OCI-LY1 (cell line): ENCODE measurements at regions not wholly inside any gene's neighbourhood (a gene's known extent, or its start where the extent isn't known, plus 50 kb on each side); places are given as distances from the start of the nearest gene placed in this dataset.

Experiments
- H2AFZ ChIP-seq: fragments of 200-600 bp; sonication (generic), shearing (Covaris generic); 2 replicates; pipeline ENCODE4 v1.6.0; 2014; ENCODE audit warnings: antibody characterized with exemption, mild to moderate bottlenecking, low read length
- H3F3A ChIP-seq: fragments of 200-600 bp; sonication (generic), shearing (Covaris generic); 2 replicates; pipeline ENCODE4 v1.6.0; 2014; ENCODE audit warnings: mild to moderate bottlenecking, antibody characterized with exemption, low read length, moderate library complexity; ENCODE audit not compliant: insufficient read depth
- H3K27ac ChIP-seq: fragments of 200-600 bp; sonication (generic); 2 replicates; pipeline ENCODE4 v1.5.1; 2014; ENCODE audit warnings: low read length, mixed run types, mild to moderate bottlenecking, low read depth; ENCODE audit not compliant: poor library complexity, severe bottlenecking
- H3K27me3 ChIP-seq: fragments of 200-600 bp; sonication (generic); 2 replicates; pipeline ENCODE4 v1.6.0; 2014; ENCODE audit warnings: antibody characterized with exemption, mild to moderate bottlenecking, low read length, moderate library complexity; ENCODE audit not compliant: insufficient read depth
- H3K36me3 ChIP-seq: fragments of 200-600 bp; sonication (generic); 2 replicates; pipeline ENCODE4 v1.6.1; 2014; ENCODE audit warnings: mild to moderate bottlenecking, antibody characterized with exemption, low read length, moderate library complexity, mixed read lengths; ENCODE audit not compliant: insufficient read depth
- H3K4me1 ChIP-seq: fragments of 200-600 bp; sonication (generic); 2 replicates; pipeline ENCODE4 v1.5.1; 2014; ENCODE audit warnings: mild to moderate bottlenecking, low read length, moderate library complexity; ENCODE audit not compliant: insufficient read depth, severe bottlenecking
- H3K4me2 ChIP-seq: fragments of 200-600 bp; sonication (generic), shearing (Covaris generic); 2 replicates; pipeline ENCODE4 v1.6.1; 2014; ENCODE audit warnings: low read length
- H3K4me3 ChIP-seq: fragments of 200-600 bp; sonication (generic); 2 replicates; pipeline ENCODE4 v1.5.1; 2014; ENCODE audit warnings: low read length, low read depth, mild to moderate bottlenecking, mixed read lengths; ENCODE audit not compliant: poor library complexity, severe bottlenecking
- H3K79me2 ChIP-seq: fragments of 200-600 bp; shearing (Covaris generic); 2 replicates; pipeline ENCODE4 v1.6.1; 2016; ENCODE audit warnings: mixed run types, low read length, mixed read lengths; ENCODE audit not compliant: insufficient read depth
- H3K9ac ChIP-seq: fragments of 200-600 bp; sonication (generic), shearing (Covaris generic); 2 replicates; pipeline ENCODE4 v1.6.1; 2014; ENCODE audit warnings: mild to moderate bottlenecking, low read length, mixed read lengths
- H3K9me2 ChIP-seq: fragments of 200-600 bp; sonication (generic), shearing (Covaris generic); 2 replicates; pipeline ENCODE4 v1.6.1; 2014; ENCODE audit warnings: low read depth, mild to moderate bottlenecking, low read length, mixed read lengths
- H3K9me3 ChIP-seq: fragments of 200-600 bp; shearing (Covaris generic); 2 replicates; pipeline ENCODE4 v1.6.1; 2014; ENCODE audit warnings: low read length, mixed read lengths
- H4K20me1 ChIP-seq: fragments of 200-600 bp; sonication (generic), shearing (Covaris generic); 2 replicates; pipeline ENCODE4 v1.6.0; 2016; ENCODE audit warnings: mild to moderate bottlenecking, low read length; ENCODE audit not compliant: insufficient read depth
- CTCF ChIP-seq: fragments of 200-600 bp; sonication (generic), shearing (Covaris generic); IDR thresholded peaks from 2 replicates; pipeline ENCODE4 v1.5.1; 2017; ENCODE audit warnings: mild to moderate bottlenecking, antibody characterized with exemption, low read length, moderate library complexity, mixed read lengths
- EZH2 ChIP-seq: fragments of 200-600 bp; sonication (generic), shearing (Covaris generic); IDR thresholded peaks from 2 replicates; pipeline ENCODE4 v1.8.0; 2017; ENCODE audit warnings: borderline replicate concordance, mixed run types, mild to moderate bottlenecking, antibody characterized with exemption, low read length, moderate library complexity, mixed read lengths

- no peak overlapping the region for H3K4me2 ChIP-seq
- no peaks in the 10 kb centered on the region for H3K9me3 ChIP-seq
- H3K79me2 ChIP-seq = no peaks in the 10 kb centered on the region
- no peak overlapping the region for H2AFZ ChIP-seq
- H3K36me3 ChIP-seq = no peaks in the 10 kb centered on the region
- no peaks in the 10 kb centered on the region for H3F3A ChIP-seq
- no peak overlapping the region for H3K9ac ChIP-seq
- H3K4me3 ChIP-seq = no peak overlapping the region
- no peaks in the 10 kb centered on the region for H4K20me1 ChIP-seq
- H3K9me2 ChIP-seq = no peaks in the 10 kb centered on the region
- TF ChIP-seq EZH2 (no peak), CTCF (no peak)
- H3K27me3 ChIP-seq = no peaks in the 10 kb centered on the region
- no peak overlapping the region for H3K27ac ChIP-seq
- H3K4me1 ChIP-seq = no peaks in the 10 kb centered on the region
Observed at GRCh38 chr14:28651148-28651547, 115.4 kb upstream of the FOXG1 start.

- Histone ChIP-seq H4K20me1 (no peaks in the 10 kb centered on the region), H3F3A (no peaks in the 10 kb centered on the region), H3K9me2 (no peaks in the 10 kb centered on the region), H3K9ac (no peak overlapping the region), H3K4me2 (no peak overlapping the region), H2AFZ (no peak overlapping the region), H3K4me1 (no peaks in the 10 kb centered on the region), H3K27me3 (no peaks in the 10 kb centered on the region), H3K36me3 (no peaks in the 10 kb centered on the region), H3K9me3 (no peaks in the 10 kb centered on the region), H3K27ac (no peak overlapping the region), H3K4me3 (no peak overlapping the region), H3K79me2 (no peaks in the 10 kb centered on the region)
- TF ChIP-seq CTCF (no peak), EZH2 (no peak)
Observed at GRCh38 chr14:28652782-28653181, 113.8 kb upstream of the FOXG1 start.

- H3F3A ChIP-seq = no peaks in the 10 kb centered on the region
- H3K4me2 ChIP-seq = no peak overlapping the region
- H3K4me1 ChIP-seq = no peaks in the 10 kb centered on the region
- no peaks in the 10 kb centered on the region for H3K9me2 ChIP-seq
- H2AFZ ChIP-seq = no peak overlapping the region
- H3K27me3 ChIP-seq = no peaks in the 10 kb centered on the region
- TF ChIP-seq CTCF (no peak), EZH2 (no peak)
- no peaks in the 10 kb centered on the region for H3K36me3 ChIP-seq
- no peaks in the 10 kb centered on the region for H3K79me2 ChIP-seq
- no peaks in the 10 kb centered on the region for H3K9me3 ChIP-seq
- no peak overlapping the region for H3K9ac ChIP-seq
- no peak overlapping the region for H3K27ac ChIP-seq
- no peak overlapping the region for H3K4me3 ChIP-seq
- no peaks in the 10 kb centered on the region for H4K20me1 ChIP-seq
Observed at GRCh38 chr14:28653521-28653920, 113.1 kb upstream of the FOXG1 start.
